ENCODE measurements at regions not wholly inside any gene's neighbourhood (a gene's known extent, or its start where the extent isn't known, plus 50 kb on each side); places are given as distances from the start of the nearest gene placed in this dataset.

DNA sequence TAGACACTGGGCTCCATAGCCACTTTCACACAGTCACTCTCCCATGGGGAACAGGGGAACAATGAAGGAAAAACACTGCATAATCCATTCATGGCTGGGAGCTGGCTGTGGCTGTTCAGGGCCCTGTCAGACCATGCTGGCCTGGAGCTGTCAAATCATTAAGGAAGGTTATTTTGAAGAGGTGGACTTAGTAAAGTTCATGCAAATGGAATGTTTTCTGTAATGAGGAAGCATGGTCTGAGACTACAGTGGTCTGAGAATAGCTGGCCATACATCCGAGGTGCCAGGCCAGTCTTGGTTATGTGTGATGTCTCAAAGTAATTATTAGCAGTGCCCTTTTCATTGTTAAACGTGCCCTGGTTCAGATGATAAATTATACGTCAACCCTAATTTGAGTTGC is 117.1 kb upstream of the MRPS22 start:
- TF ChIP-seq CTCF (IDR thresholded peaks at IDR 0.05): no peak
- no peak for TF ChIP-seq POLR2A (IDR thresholded peaks at IDR 0.05)
- no peak for TF ChIP-seq POLR2AphosphoS5 (IDR thresholded peaks at IDR 0.05)
- no peak for TF ChIP-seq EP300 (IDR thresholded peaks at IDR 0.05)

Measured in sigmoid colon (tissue), 4 donors.